MCF 10A (cell line): ENCODE measurements at regions not wholly inside any gene's neighbourhood (a gene's known extent, or its start where the extent isn't known, plus 50 kb on each side); places are given as distances from the start of the nearest gene placed in this dataset.

Source experiments
- BruUV-seq: library from RNA; stranded (reverse); fragments of 400-500 nt; replicated peaks from 2 replicates; lab custom pipeline; 2021; lab: Mats Ljungman, UMichigan
- CTCF ChIA-PET: fragments of 300-600 bp; sonication (Branson Sonifier 250); formaldehyde crosslinking; extraction: SDS; loops from one replicate; lab custom pipeline; 2021; ENCODE audit warnings: antibody characterized with exemption, inconsistent platforms; lab: Yijun Ruan, JAX
- POLR2A ChIA-PET: fragments of 300-600, 350-650 bp; sonication (Branson Sonifier 250); formaldehyde crosslinking; extraction: SDS; loops from one replicate; lab custom pipeline; 2020; ENCODE audit warnings: antibody characterized with exemption, inconsistent platforms; lab: Yijun Ruan, JAX
- DNase-seq: peaks from one replicate; pipeline ENCODE4 v3.0.0-alpha.2; 2018; ENCODE audit not compliant: unreplicated experiment
- H3K27ac Mint-ChIP-seq: one replicate; pipeline ENCODE4 v1.8.0; 2022; ENCODE audit warnings: mild to moderate bottlenecking, low read depth, mixed read lengths; ENCODE audit not compliant: unreplicated experiment
- H3K27me3 Mint-ChIP-seq: one replicate; pipeline ENCODE4 v1.8.0; 2022; ENCODE audit warnings: mixed read lengths; ENCODE audit not compliant: insufficient read depth, unreplicated experiment
- H3K36me3 Mint-ChIP-seq: one replicate; pipeline ENCODE4 v1.8.0; 2022; ENCODE audit warnings: mild to moderate bottlenecking, moderate library complexity, mixed read lengths; ENCODE audit not compliant: insufficient read depth, unreplicated experiment
- H3K4me1 Mint-ChIP-seq: one replicate; pipeline ENCODE4 v1.8.0; 2022; ENCODE audit warnings: mixed read lengths; ENCODE audit not compliant: insufficient read depth, unreplicated experiment
- H3K4me3 Mint-ChIP-seq: one replicate; pipeline ENCODE4 v1.8.0; 2022; ENCODE audit warnings: mild to moderate bottlenecking, moderate library complexity, mixed read lengths; ENCODE audit not compliant: unreplicated experiment
- H3K9me3 Mint-ChIP-seq: one replicate; pipeline ENCODE4 v1.8.0; 2022; ENCODE audit warnings: mixed read lengths; ENCODE audit not compliant: unreplicated experiment
- intact Hi-C: fragments of 100-400 bp; cut with micrococcal nuclease; formaldehyde crosslinking; loops from 2 replicates; pipeline ENCODE4 v1.14.1; 2022
- TF ChIP-seq, protein P1 (sequence below): fragments of 200-600 bp; IDR thresholded peaks from one replicate; pipeline ENCODE4 v1.8.0; 2022; ENCODE audit warnings: antibody characterized with exemption, mild to moderate bottlenecking; ENCODE audit not compliant: unreplicated experiment

DNA sequence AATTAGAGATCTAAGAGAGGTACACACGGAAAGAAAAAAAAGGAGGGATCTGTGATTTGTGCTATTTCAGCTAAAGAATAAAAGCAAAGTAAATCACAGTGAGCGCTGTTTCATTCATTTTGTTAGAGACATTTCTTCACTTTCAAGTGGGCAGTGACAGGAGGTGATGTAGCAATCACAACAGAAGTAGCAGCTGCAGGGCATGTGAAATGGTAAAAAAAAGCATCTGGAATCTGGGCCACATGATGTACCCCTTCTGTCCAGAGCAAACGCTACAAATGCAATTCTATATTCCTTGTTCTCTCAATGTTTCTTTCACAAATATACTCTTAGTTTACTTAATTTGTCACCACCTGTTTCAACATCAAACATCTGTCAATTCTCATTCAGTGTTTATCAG, 786.5 kb downstream of the LRRIQ3 start:
- no peak overlapping the region for H3K27ac Mint-ChIP-seq
- intact Hi-C loops = no loop called here
- H3K9me3 Mint-ChIP-seq = no peaks in the 10 kb centered on the region
- no peak for DNase-seq
- no peaks in the 10 kb centered on the region for H3K27me3 Mint-ChIP-seq
- no peak overlapping the region for H3K4me3 Mint-ChIP-seq
- POLR2A ChIA-PET = no interaction called here
- no TSS peak for BruUV-seq
- no peaks in the 10 kb centered on the region for H3K36me3 Mint-ChIP-seq
- TF ChIP-seq, protein P1, sequence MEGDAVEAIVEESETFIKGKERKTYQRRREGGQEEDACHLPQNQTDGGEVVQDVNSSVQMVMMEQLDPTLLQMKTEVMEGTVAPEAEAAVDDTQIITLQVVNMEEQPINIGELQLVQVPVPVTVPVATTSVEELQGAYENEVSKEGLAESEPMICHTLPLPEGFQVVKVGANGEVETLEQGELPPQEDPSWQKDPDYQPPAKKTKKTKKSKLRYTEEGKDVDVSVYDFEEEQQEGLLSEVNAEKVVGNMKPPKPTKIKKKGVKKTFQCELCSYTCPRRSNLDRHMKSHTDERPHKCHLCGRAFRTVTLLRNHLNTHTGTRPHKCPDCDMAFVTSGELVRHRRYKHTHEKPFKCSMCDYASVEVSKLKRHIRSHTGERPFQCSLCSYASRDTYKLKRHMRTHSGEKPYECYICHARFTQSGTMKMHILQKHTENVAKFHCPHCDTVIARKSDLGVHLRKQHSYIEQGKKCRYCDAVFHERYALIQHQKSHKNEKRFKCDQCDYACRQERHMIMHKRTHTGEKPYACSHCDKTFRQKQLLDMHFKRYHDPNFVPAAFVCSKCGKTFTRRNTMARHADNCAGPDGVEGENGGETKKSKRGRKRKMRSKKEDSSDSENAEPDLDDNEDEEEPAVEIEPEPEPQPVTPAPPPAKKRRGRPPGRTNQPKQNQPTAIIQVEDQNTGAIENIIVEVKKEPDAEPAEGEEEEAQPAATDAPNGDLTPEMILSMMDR = no peak
- CTCF ChIA-PET = no interaction called here
- H3K4me1 Mint-ChIP-seq = no peaks in the 10 kb centered on the region

DNA sequence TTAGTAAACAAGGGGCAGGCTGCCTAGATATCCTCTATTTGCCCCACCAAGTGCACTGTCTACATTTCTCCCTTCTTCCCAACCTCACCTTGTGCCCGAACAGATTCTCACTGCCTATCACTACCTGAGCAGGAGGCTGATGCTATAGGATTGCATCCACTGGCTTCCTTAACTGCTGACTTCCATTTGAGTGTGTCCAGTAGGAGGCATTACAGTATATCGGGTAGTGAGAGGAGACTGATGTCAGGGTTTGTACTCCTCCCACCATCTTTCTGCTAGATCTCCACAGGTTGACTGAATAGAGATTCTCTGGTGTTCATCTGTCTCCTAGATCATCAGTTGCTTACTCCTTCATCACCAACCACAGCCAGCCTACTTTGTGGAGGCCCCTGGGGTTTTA, 796.3 kb downstream of the LRRIQ3 start:
- intact Hi-C loops = no loop called here

DNA sequence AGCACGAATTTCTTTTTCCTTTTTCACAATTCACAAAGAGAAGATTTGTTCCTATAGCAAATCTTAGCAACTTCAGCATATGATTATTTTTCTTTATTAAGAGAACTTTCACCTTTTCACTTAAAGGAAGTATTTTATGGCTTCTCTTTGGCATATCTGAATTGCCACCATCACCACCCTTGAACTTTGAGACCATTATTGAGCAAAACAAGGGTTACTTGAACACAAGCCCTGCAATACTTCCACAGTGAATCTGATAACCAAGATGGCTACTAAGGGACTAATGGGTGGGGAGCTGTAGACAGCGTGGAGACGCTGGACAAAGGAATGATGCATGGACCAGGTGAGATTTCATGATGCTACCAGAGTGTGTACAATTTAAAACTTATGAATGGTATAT, 815.0 kb downstream of the LRRIQ3 start:
- Mint-ChIP-seq H3K4me3 (no peak overlapping the region), H3K27me3 (no peaks in the 10 kb centered on the region), H3K4me1 (no peaks in the 10 kb centered on the region), H3K9me3 (no peaks in the 10 kb centered on the region), H3K27ac (no peak overlapping the region), H3K36me3 (no peaks in the 10 kb centered on the region)
- no TSS peak for BruUV-seq
- intact Hi-C loops = no loop called here
- TF ChIP-seq, protein P1 = no peak
- DNase-seq = no peak
- ChIA-PET CTCF (interaction anchor here (0.7 kb wide), 1 partner anchor 338 kb away, joined by 3 read pairs; no protein-coding TSS in a partner anchor), POLR2A (no interaction called here)

More for the DNA sequence above, 796.3 kb downstream of the LRRIQ3 start:
- ChIA-PET POLR2A (no interaction called here), CTCF (no interaction called here)
- Mint-ChIP-seq H3K4me1 (no peaks in the 10 kb centered on the region), H3K27ac (no peak overlapping the region), H3K36me3 (no peaks in the 10 kb centered on the region), H3K4me3 (no peak overlapping the region), H3K9me3 (no peaks in the 10 kb centered on the region), H3K27me3 (no peaks in the 10 kb centered on the region)
- peak; percentile 17 for DNase-seq
- TF ChIP-seq, protein P1 = no peak
- no TSS peak for BruUV-seq

DNA sequence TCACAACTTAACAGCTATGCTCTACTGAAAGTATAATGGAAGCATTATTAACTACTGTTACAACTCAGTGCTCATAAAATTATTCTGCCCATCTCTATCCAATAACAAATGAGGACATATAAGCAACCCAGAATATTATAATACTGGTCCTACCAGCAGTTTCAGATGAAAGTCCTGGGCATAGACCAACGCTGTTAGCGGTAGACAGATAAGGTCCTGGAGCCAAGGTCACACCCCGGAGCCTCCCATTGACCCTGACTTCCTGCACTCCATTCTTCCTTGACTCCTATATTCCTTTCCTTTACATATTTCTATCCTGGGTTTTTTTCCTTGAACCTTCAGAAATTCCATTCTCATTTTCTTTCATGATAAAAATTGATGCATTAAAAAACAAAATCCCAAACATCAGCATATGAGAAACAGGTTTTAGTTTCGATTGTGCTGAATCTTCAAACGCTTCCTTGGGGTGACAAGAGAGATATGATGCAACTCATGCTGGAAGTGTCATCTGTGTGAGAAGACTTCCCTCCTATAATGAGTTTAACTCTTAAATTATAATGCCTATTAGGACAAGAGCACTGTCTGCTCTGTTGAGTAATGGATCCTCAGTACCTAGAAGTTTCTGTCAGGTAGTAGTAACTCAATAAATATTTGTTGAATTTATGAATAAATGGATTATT, 831.1 kb downstream of the LRRIQ3 start:
- H3K27ac Mint-ChIP-seq = no peak overlapping the region

More for the DNA sequence above, 831.1 kb downstream of the LRRIQ3 start:
- Mint-ChIP-seq H3K36me3 (no peaks in the 10 kb centered on the region), H3K27me3 (no peaks in the 10 kb centered on the region), H3K4me3 (no peak overlapping the region), H3K4me1 (no peaks in the 10 kb centered on the region), H3K9me3 (no peaks in the 10 kb centered on the region)
- TF ChIP-seq, protein P1 = no peak
- BruUV-seq = no TSS peak
- ChIA-PET CTCF (interaction anchor here (0.6 kb wide), 1 partner anchor 722 kb away, joined by 4 read pairs; no protein-coding TSS in a partner anchor), POLR2A (no interaction called here)
- DNase-seq = no peak
- intact Hi-C loops = no loop called here
